ENCODE measurements at regions not wholly inside any gene's neighbourhood (a gene's known extent, or its start where the extent isn't known, plus 50 kb on each side); places are given as distances from the start of the nearest gene placed in this dataset.

DNA sequence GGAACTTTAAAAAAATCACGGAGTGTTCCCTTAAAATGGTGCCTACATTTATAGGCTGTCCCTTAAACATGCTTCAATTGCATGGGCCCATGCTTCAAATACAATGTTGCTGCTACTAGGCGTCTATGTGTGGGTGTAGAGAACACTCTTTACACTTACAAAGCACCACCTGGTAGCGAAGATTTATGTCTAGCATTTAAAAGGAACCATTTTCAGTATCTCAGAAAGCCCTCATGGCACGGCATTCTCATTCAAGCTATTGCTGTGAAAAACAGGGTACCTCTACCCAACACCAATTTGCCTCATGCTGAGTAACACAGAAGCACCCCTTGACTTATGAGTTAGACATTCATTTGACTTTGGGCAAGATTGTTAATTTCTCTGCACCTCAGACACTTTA is 112.9 kb upstream of the CNTNAP5 start:
- DNase-seq (ENCODE audit: low read depth in 4 of 4, low spot score in 3 of 4), result no peak

GRCh38 chr2:123913143-123913735 is 111.8 kb upstream of the CNTNAP5 start:
- DNase-seq (ENCODE audit: low read depth in 4 of 4, low spot score in 3 of 4), result no peak

DNA sequence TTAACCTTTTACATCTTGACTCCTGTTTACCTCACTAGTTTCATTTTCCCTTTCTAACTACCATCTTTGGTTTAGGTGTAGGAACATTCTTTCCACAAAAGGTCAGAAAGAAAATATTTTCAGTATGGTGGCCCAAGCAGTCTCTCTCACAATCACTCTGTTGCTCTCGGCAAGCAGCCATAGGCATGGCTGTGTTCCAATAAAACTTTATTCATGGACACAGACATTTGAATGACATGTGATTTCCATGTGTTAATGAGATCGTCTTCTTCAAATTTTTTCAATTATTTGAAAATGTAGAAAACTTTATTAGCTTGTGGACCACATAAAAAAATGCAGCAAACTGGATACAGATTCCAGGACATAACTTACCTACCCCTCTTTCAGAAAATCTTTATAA is 109.7 kb upstream of the CNTNAP5 start:
- DNase-seq (ENCODE audit: low read depth in 4 of 4, low spot score in 3 of 4), result no peak

- DNase-seq (ENCODE audit: low read depth in 4 of 4, low spot score in 3 of 4), result no peak
These were observed 109.0 kb upstream of the CNTNAP5 start for GRCh38 chr2:123916051-123916450.

DNA sequence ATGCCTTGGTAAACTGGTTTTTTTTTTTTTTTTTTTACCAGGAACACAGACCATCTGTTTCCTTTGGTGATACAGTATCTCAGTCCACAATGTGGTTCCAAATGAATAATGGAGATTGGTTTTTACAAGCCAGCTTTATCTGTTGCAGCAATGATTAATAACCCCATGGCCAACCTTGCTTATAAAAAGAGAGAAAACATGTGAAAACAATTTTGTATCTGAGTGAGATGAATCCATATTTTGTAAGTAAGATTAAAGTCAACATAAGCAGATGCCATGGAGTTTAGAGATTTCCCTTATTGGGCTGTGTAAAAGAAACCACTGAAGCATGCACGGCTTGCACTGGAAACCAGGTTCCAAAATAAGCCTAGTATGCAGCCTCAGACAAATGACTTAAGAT is 108.6 kb upstream of the CNTNAP5 start:
- DNase-seq (ENCODE audit: low read depth in 4 of 4, low spot score in 3 of 4), result no peak

- DNase-seq (ENCODE audit: low read depth in 4 of 4, low spot score in 3 of 4), result no peak
These were observed 107.8 kb upstream of the CNTNAP5 start for GRCh38 chr2:123917241-123917640.

DNA sequence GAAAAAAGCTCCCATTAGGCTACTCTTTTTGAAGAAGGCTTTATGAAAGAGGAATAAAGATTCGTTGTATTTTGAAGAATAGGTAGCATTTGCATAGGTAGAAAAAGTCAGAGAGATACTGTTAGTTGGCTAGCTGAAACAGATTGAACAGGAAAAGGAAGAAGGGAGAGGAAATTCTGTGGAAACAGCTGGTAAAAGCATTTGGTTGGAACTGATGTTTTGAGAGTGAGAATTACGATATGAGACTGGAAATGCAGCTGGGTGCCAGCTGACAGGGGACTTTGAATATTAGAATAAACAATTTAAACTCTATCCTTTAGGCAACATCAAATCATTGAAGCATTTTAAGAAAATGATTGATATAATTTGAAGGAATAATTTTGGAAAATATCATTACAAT is 96.7 kb upstream of the CNTNAP5 start:
- no peak for DNase-seq (ENCODE audit: low read depth in 4 of 4, low spot score in 3 of 4)

- no peak for DNase-seq (ENCODE audit: low read depth in 4 of 4, low spot score in 3 of 4)
These were observed 89.7 kb upstream of the CNTNAP5 start for GRCh38 chr2:123935405-123935804.

- DNase-seq (ENCODE audit: low read depth in 4 of 4, low spot score in 3 of 4), result no peak
These were observed 71.2 kb upstream of the CNTNAP5 start for GRCh38 chr2:123953846-123954245.

GRCh38 chr2:123958011-123958410 is 67.1 kb upstream of the CNTNAP5 start:
- DNase-seq (ENCODE audit: low read depth in 4 of 4, low spot score in 3 of 4), result no peak

DNA sequence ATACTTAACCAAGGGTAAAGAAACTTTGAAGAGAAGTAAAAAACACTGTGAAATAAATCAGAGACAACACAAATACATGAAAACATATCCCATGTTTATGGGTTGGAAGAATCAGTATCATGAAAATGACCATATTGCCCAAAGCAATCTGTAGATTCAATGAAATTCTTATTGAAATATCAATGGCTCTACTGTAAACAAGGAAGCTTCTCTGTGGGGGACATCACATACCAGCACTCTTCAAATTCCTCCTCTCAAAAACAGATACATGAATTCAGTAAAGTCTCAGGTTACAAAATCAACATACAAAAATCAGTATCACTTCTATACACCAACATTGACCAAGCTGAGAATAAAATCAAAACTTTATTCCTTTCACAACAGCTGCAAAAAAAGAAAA is 63.5 kb upstream of the CNTNAP5 start:
- DNase-seq (ENCODE audit: low read depth in 4 of 4, low spot score in 3 of 4), result no peak

- no peak for DNase-seq (ENCODE audit: low read depth in 4 of 4, low spot score in 3 of 4)
These were observed 53.3 kb upstream of the CNTNAP5 start for GRCh38 chr2:123971564-123972318.
